Body of pancreas (tissue), 4 donors: ENCODE measurements at regions not wholly inside any gene's neighbourhood (a gene's known extent, or its start where the extent isn't known, plus 50 kb on each side); places are given as distances from the start of the nearest gene placed in this dataset.

Experiments used
- ATAC-seq: fragments of 150-250 bp; one replicate; pipeline ENCODE4 v1.9.1; 2016
- DNase-seq, 4 donors: peaks; one replicate each; pipeline ENCODE4 v3.0.0-alpha.2; 2019
- H3K27ac ChIP-seq, 4 donors: fragments of 200-600 bp; sonication (generic); 1 replicate in 3 of 4; 2 replicates in 1 of 4; pipeline versions ENCODE4 v1.5.1 to v1.6.1; 2016 to 2019; ENCODE audit warnings: mild to moderate bottlenecking in 1 of 4, mixed read lengths in 1 of 4, moderate library complexity in 1 of 4
- H3K27me3 ChIP-seq, 2 donors: fragments of 200-600 bp; sonication (generic); one replicate each; pipeline ENCODE4 v1.6.0; 2016; ENCODE audit warnings: mild to moderate bottlenecking in 1 of 2
- H3K36me3 ChIP-seq, 2 donors: fragments of 200-600 bp; sonication (generic); replicated peaks in 1 of 2; 2 replicates each; pipeline ENCODE4 v1.5.1; 2016; ENCODE audit warnings: low read depth in 2 of 2; ENCODE audit not compliant: insufficient read depth in 1 of 2
- H3K4me1 ChIP-seq: fragments of 200-600 bp; sonication (generic); one replicate; pipeline ENCODE4 v1.6.0; 2016
- H3K4me3 ChIP-seq, 2 donors: fragments of 200-600 bp; sonication (generic); 1 replicate in 1 of 2; 2 replicates in 1 of 2; pipeline ENCODE4 v1.5.1; 2016 to 2019
- H3K9me3 ChIP-seq, 3 donors: fragments of 200-600 bp; sonication (generic); 1 replicate in 2 of 3; 2 replicates in 1 of 3; pipeline ENCODE4 v1.5.1; 2016
- CTCF ChIP-seq, 7 experiments: fragments of 450-650 bp in 4 of 7; fragments of 200-600 bp in 3 of 7; sonication (generic) in 3 of 7; IDR thresholded peaks; one replicate each; pipeline ENCODE4 v1.5.1; 2016 to 2019; ENCODE audit warnings: antibody characterized with exemption in 7 of 7
- POLR2A ChIP-seq, 3 donors: fragments of 450-650 bp; IDR thresholded peaks; one replicate each; pipeline ENCODE4 v1.6.1; 2016; ENCODE audit warnings: antibody characterized with exemption in 3 of 3, mild to moderate bottlenecking in 2 of 3
- WGBS, 2 donors: methylation state at CpG; one replicate each; pipeline ENCODE4 v1.1.5; 2017; 5-methylcytosine and 5-hydroxymethylcytosine counted together
- intact Hi-C: fragments of 100-400 bp; cut with DNase I; formaldehyde crosslinking; loops from one replicate; pipeline ENCODE4 v1.15.1; 2023

GRCh38 chr14:85313560-85314207 is 216.3 kb upstream of the FLRT2 start:
- H3K4me1 ChIP-seq = no peaks in the 10 kb centered on the region
- WGBS, 2 donors = 88 to 94% methylated on average over 2 of the region's 2 CpGs
- no peaks in the 10 kb centered on the region for H3K36me3 ChIP-seq
- DNase-seq (no peak), ATAC-seq (no peak)
- H3K4me3 ChIP-seq = no peak overlapping the region
- no peak overlapping the region for H3K27ac ChIP-seq
- H3K27me3 ChIP-seq = no peaks in the 10 kb centered on the region
- intact Hi-C loops = no loop called here
- H3K9me3 ChIP-seq = no peaks in the 10 kb centered on the region
- TF ChIP-seq POLR2A (IDR thresholded peaks at IDR 0.05) = no peak
- TF ChIP-seq CTCF (IDR thresholded peaks at IDR 0.05) = no peak

- H3K27me3 ChIP-seq = no peaks in the 10 kb centered on the region
- no peak for ATAC-seq
- WGBS, 2 donors = 55 to 66% methylated on average over 3 of the region's 3 CpGs
- H3K9me3 ChIP-seq = no peaks in the 10 kb centered on the region
- DNase-seq = no peak
- H3K27ac ChIP-seq = no peak overlapping the region
- no peaks in the 10 kb centered on the region for H3K4me1 ChIP-seq
- intact Hi-C loops = no loop called here
- H3K4me3 ChIP-seq = no peak overlapping the region
- H3K36me3 ChIP-seq = no peaks in the 10 kb centered on the region
- TF ChIP-seq POLR2A (IDR thresholded peaks at IDR 0.05) (no peak), CTCF (IDR thresholded peaks at IDR 0.05) (no peak)
Observed at GRCh38 chr14:85315290-85315689, 214.7 kb upstream of the FLRT2 start.

GRCh38 chr14:85315733-85316290 is 214.1 kb upstream of the FLRT2 start:
- intact Hi-C loops = no loop called here
- H3K9me3 ChIP-seq = no peaks in the 10 kb centered on the region
- no peak overlapping the region for H3K27ac ChIP-seq
- ATAC-seq (no peak), DNase-seq (no peak)
- WGBS, 2 donors = 86 to 90% methylated on average over 5 of the region's 5 CpGs
- H3K36me3 ChIP-seq = no peaks in the 10 kb centered on the region
- no peaks in the 10 kb centered on the region for H3K4me1 ChIP-seq
- H3K4me3 ChIP-seq = no peak overlapping the region
- H3K27me3 ChIP-seq = no peaks in the 10 kb centered on the region
- no peak for TF ChIP-seq POLR2A (IDR thresholded peaks at IDR 0.05)

- Histone ChIP-seq H3K4me1 (no peaks in the 10 kb centered on the region), H3K27me3 (no peaks in the 10 kb centered on the region), H3K27ac (no peak overlapping the region), H3K9me3 (no peaks in the 10 kb centered on the region), H3K4me3 (no peak overlapping the region), H3K36me3 (no peaks in the 10 kb centered on the region)
- WGBS, 2 donors = 63 to 67% methylated on average over 2 of the region's 2 CpGs
- DNase-seq (no peak), ATAC-seq (no peak)
- intact Hi-C loops = no loop called here
- no peak for TF ChIP-seq POLR2A (IDR thresholded peaks at IDR 0.05)
- no peak for TF ChIP-seq CTCF (IDR thresholded peaks at IDR 0.05)
Observed at GRCh38 chr14:85316701-85317410, 213.1 kb upstream of the FLRT2 start.

GRCh38 chr14:85317491-85318021 is 212.4 kb upstream of the FLRT2 start:
- Histone ChIP-seq H3K27me3 (no peaks in the 10 kb centered on the region), H3K4me3 (no peak overlapping the region), H3K36me3 (no peaks in the 10 kb centered on the region), H3K9me3 (no peaks in the 10 kb centered on the region), H3K4me1 (no peaks in the 10 kb centered on the region), H3K27ac (no peak overlapping the region)
- intact Hi-C loops = no loop called here
- DNase-seq = no peak
- ATAC-seq = no peak
- TF ChIP-seq POLR2A (IDR thresholded peaks at IDR 0.05) (no peak), CTCF (IDR thresholded peaks at IDR 0.05) (no peak)
- 59 to 65% methylated on average over 3 of the region's 3 CpGs for WGBS, 2 donors
